OCI-LY1 (cell line): ENCODE measurements at regions not wholly inside any gene's neighbourhood (a gene's known extent, or its start where the extent isn't known, plus 50 kb on each side); places are given as distances from the start of the nearest gene placed in this dataset.

Experiments
- H2AFZ ChIP-seq: fragments of 200-600 bp; sonication (generic), shearing (Covaris generic); 2 replicates; pipeline ENCODE4 v1.6.0; 2014; ENCODE audit warnings: antibody characterized with exemption, mild to moderate bottlenecking, low read length
- H3F3A ChIP-seq: fragments of 200-600 bp; sonication (generic), shearing (Covaris generic); 2 replicates; pipeline ENCODE4 v1.6.0; 2014; ENCODE audit warnings: mild to moderate bottlenecking, antibody characterized with exemption, low read length, moderate library complexity; ENCODE audit not compliant: insufficient read depth
- H3K27ac ChIP-seq: fragments of 200-600 bp; sonication (generic); 2 replicates; pipeline ENCODE4 v1.5.1; 2014; ENCODE audit warnings: low read length, mixed run types, mild to moderate bottlenecking, low read depth; ENCODE audit not compliant: poor library complexity, severe bottlenecking
- H3K27me3 ChIP-seq: fragments of 200-600 bp; sonication (generic); 2 replicates; pipeline ENCODE4 v1.6.0; 2014; ENCODE audit warnings: antibody characterized with exemption, mild to moderate bottlenecking, low read length, moderate library complexity; ENCODE audit not compliant: insufficient read depth
- H3K36me3 ChIP-seq: fragments of 200-600 bp; sonication (generic); 2 replicates; pipeline ENCODE4 v1.6.1; 2014; ENCODE audit warnings: mild to moderate bottlenecking, antibody characterized with exemption, low read length, moderate library complexity, mixed read lengths; ENCODE audit not compliant: insufficient read depth
- H3K4me1 ChIP-seq: fragments of 200-600 bp; sonication (generic); 2 replicates; pipeline ENCODE4 v1.5.1; 2014; ENCODE audit warnings: mild to moderate bottlenecking, low read length, moderate library complexity; ENCODE audit not compliant: insufficient read depth, severe bottlenecking
- H3K4me2 ChIP-seq: fragments of 200-600 bp; sonication (generic), shearing (Covaris generic); 2 replicates; pipeline ENCODE4 v1.6.1; 2014; ENCODE audit warnings: low read length
- H3K4me3 ChIP-seq: fragments of 200-600 bp; sonication (generic); 2 replicates; pipeline ENCODE4 v1.5.1; 2014; ENCODE audit warnings: low read length, low read depth, mild to moderate bottlenecking, mixed read lengths; ENCODE audit not compliant: poor library complexity, severe bottlenecking
- H3K79me2 ChIP-seq: fragments of 200-600 bp; shearing (Covaris generic); 2 replicates; pipeline ENCODE4 v1.6.1; 2016; ENCODE audit warnings: mixed run types, low read length, mixed read lengths; ENCODE audit not compliant: insufficient read depth
- H3K9ac ChIP-seq: fragments of 200-600 bp; sonication (generic), shearing (Covaris generic); 2 replicates; pipeline ENCODE4 v1.6.1; 2014; ENCODE audit warnings: mild to moderate bottlenecking, low read length, mixed read lengths
- H3K9me2 ChIP-seq: fragments of 200-600 bp; sonication (generic), shearing (Covaris generic); 2 replicates; pipeline ENCODE4 v1.6.1; 2014; ENCODE audit warnings: low read depth, mild to moderate bottlenecking, low read length, mixed read lengths
- H3K9me3 ChIP-seq: fragments of 200-600 bp; shearing (Covaris generic); 2 replicates; pipeline ENCODE4 v1.6.1; 2014; ENCODE audit warnings: low read length, mixed read lengths
- H4K20me1 ChIP-seq: fragments of 200-600 bp; sonication (generic), shearing (Covaris generic); 2 replicates; pipeline ENCODE4 v1.6.0; 2016; ENCODE audit warnings: mild to moderate bottlenecking, low read length; ENCODE audit not compliant: insufficient read depth
- CTCF ChIP-seq: fragments of 200-600 bp; sonication (generic), shearing (Covaris generic); IDR thresholded peaks from 2 replicates; pipeline ENCODE4 v1.5.1; 2017; ENCODE audit warnings: mild to moderate bottlenecking, antibody characterized with exemption, low read length, moderate library complexity, mixed read lengths
- EZH2 ChIP-seq: fragments of 200-600 bp; sonication (generic), shearing (Covaris generic); IDR thresholded peaks from 2 replicates; pipeline ENCODE4 v1.8.0; 2017; ENCODE audit warnings: borderline replicate concordance, mixed run types, mild to moderate bottlenecking, antibody characterized with exemption, low read length, moderate library complexity, mixed read lengths

DNA sequence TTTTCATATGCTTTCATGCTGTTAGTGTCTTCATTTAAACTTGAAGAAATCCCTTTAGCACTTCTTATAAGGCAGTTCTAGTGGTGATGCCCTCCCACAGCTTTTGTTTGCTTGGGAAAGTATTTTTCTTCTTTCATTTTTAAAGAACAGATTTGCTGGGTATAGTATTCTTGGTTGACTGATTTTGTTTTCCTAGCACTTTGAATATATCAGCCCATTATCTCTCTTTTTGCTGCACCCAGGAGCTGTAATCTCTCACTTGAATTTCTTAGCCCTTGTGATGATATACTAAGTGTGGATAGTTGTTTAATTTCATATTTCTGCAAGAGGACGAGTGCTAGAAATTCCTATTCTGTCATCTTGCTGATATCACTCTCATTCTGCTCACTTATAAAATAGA lies 283.7 kb downstream of the GPAT3 start:
- H3K9ac ChIP-seq, result no peak overlapping the region
- no peaks in the 10 kb centered on the region for H4K20me1 ChIP-seq
- H3K27me3 ChIP-seq, result no peaks in the 10 kb centered on the region
- H3K4me1 ChIP-seq, result no peaks in the 10 kb centered on the region
- no peak overlapping the region for H2AFZ ChIP-seq
- no peak overlapping the region for H3K4me3 ChIP-seq
- TF ChIP-seq EZH2 (no peak), CTCF (no peak)
- no peak overlapping the region for H3K27ac ChIP-seq
- no peak overlapping the region for H3K4me2 ChIP-seq
- H3K9me3 ChIP-seq, result no peaks in the 10 kb centered on the region
- no peaks in the 10 kb centered on the region for H3F3A ChIP-seq
- H3K79me2 ChIP-seq, result no peaks in the 10 kb centered on the region
- no peaks in the 10 kb centered on the region for H3K36me3 ChIP-seq
- no peaks in the 10 kb centered on the region for H3K9me2 ChIP-seq

GRCh38 chr4:83810428-83810827 lies 274.5 kb downstream of the GPAT3 start:
- TF ChIP-seq CTCF (no peak), EZH2 (no peak)
- Histone ChIP-seq H3K36me3 (no peaks in the 10 kb centered on the region), H3K9me3 (no peaks in the 10 kb centered on the region), H3K4me2 (no peak overlapping the region), H3K4me1 (no peaks in the 10 kb centered on the region), H3K27ac (no peak overlapping the region), H3K9ac (no peak overlapping the region), H3K79me2 (no peaks in the 10 kb centered on the region), H2AFZ (no peak overlapping the region), H3K4me3 (no peak overlapping the region), H4K20me1 (no peaks in the 10 kb centered on the region), H3K9me2 (no peaks in the 10 kb centered on the region), H3K27me3 (no peaks in the 10 kb centered on the region), H3F3A (no peaks in the 10 kb centered on the region)

GRCh38 chr4:83809581-83809980 lies 273.7 kb downstream of the GPAT3 start:
- Histone ChIP-seq H3F3A (no peaks in the 10 kb centered on the region), H3K9me3 (no peaks in the 10 kb centered on the region), H3K9ac (no peak overlapping the region), H3K36me3 (no peaks in the 10 kb centered on the region), H3K4me1 (no peaks in the 10 kb centered on the region), H2AFZ (no peak overlapping the region), H4K20me1 (no peaks in the 10 kb centered on the region), H3K79me2 (no peaks in the 10 kb centered on the region), H3K27me3 (no peaks in the 10 kb centered on the region), H3K4me3 (no peak overlapping the region), H3K4me2 (no peak overlapping the region), H3K9me2 (no peaks in the 10 kb centered on the region), H3K27ac (no peak overlapping the region)
- no peak for TF ChIP-seq CTCF
- no peak for TF ChIP-seq EZH2
